ENCODE measurements at regions not wholly inside any gene's neighbourhood (a gene's known extent, or its start where the extent isn't known, plus 50 kb on each side); places are given as distances from the start of the nearest gene placed in this dataset.

DNA sequence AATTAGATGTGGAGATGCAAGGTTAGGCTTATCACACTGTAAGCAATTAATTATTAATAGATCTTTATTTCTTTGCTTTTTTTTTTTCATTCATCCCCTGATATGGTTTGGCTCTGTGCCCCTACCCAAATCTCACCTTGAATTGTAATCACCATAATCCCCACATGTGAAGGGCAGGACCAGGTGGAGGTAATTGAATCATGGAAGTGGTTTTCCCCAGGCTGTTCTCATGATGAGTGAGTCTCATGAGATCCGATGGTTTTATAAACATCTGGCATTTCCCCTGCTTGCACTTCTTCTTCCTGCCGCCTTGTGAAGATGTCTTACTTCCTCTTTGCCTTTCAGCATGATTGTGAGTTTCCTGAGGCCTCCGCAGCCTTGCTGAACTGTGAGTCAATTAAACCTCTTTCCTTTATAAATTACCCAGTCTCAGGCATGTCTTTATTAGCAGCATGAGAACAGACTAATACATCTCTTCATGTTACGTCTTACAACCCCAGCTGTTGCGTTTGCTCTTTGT is 333.8 kb downstream of the CDH26 start:
- no peak for FAIRE-seq

- FAIRE-seq = no peak
Measured at GRCh38 chr20:60294632-60295031, 336.4 kb downstream of the CDH26 start.

- FAIRE-seq = no peak
Measured at GRCh38 chr20:60295214-60295613, 337.0 kb downstream of the CDH26 start.

- FAIRE-seq = no peak
Measured at GRCh38 chr20:60297649-60298048, 339.4 kb downstream of the CDH26 start.

DNA sequence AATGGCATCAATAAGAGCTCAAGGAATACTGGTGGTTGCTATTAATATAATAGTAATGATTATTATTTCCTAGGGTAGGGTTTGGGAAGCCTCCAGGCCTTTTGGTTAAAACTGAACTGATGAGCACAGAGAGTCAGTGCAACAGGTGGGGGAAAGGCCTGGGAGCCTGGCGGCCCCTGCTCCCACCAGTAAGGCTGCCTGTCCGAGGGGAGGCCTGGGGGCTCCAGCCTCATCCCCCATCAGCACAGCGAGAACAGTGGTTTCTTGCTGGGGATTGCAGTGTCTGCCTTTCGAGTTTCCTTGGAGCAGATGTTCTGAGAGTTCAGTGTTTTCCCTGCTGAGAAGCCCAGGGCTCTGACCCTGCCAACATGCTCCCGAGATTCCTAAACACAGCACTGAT is 340.4 kb downstream of the CDH26 start:
- FAIRE-seq = no peak

GRCh38 chr20:60299951-60300350 is 341.7 kb downstream of the CDH26 start:
- FAIRE-seq = no peak

- FAIRE-seq = no peak
Measured at GRCh38 chr20:60300374-60300773, 342.2 kb downstream of the CDH26 start.

GRCh38 chr20:60302875-60303274 is 344.7 kb downstream of the CDH26 start:
- no peak for FAIRE-seq

GRCh38 chr20:60304026-60304590 is 345.9 kb downstream of the CDH26 start:
- FAIRE-seq = no peak

DNA sequence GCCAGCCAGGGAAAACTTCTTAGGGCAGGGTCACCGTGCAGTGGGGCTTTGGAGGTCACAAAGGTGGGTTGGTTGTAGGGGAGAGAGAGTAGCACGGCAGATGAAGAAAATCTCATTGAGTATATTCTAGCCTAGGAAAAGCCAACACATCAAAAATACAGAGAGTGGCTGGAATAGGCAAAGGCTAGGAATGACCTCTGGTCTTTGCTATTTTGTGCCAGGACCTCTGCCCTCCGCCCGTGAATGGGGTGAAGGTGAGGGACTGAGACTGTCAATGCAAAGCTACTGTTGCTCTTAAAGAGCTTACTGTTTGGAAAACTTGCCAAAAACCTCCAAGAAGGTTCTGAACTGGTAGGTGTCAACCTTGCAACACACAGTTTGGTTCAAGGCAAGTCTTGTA is 346.7 kb downstream of the CDH26 start:
- no peak for FAIRE-seq

DNA sequence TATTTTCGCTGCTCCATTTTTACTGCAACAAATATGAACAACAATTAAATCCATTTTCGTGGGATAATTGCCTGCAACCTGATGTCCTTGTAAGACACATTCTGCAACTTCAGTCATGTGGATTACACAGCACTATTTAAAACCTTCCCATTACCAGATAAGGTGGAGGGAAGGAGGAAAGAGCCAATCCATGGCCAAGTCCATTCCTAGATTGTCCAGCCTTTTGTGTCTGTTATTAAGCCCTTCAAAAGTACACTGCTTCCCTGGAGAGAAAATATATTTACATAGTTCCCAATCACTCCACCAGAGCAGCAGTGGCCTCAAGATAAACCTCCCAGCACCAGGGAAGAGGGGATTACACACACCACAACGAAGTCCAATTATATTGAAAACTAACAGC is 347.9 kb downstream of the CDH26 start:
- no peak for FAIRE-seq

- no peak for FAIRE-seq
Measured at GRCh38 chr20:60306551-60306950, 348.3 kb downstream of the CDH26 start.

GRCh38 chr20:60310560-60311349 is 352.5 kb downstream of the CDH26 start:
- no peak for FAIRE-seq

DNA sequence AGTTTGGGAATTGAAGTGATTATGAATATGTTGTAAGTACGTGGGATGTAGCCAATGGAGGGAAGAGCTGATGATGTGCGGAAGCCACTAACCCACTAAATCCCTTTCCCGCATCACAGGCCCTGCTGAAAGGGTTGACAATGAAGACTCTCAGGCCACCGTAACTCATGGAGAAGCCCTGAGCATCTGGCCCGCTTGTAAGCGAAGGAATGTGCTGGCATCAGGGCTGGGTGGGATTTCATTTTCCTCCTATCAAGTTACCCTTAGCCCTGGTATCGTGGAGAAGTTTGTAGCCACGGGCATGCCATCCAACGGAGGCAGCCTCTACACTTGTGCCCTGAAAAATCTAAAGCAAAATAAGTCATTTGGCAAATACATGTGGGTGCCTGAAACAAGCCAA is 355.0 kb downstream of the CDH26 start:
- FAIRE-seq = no peak

DNA sequence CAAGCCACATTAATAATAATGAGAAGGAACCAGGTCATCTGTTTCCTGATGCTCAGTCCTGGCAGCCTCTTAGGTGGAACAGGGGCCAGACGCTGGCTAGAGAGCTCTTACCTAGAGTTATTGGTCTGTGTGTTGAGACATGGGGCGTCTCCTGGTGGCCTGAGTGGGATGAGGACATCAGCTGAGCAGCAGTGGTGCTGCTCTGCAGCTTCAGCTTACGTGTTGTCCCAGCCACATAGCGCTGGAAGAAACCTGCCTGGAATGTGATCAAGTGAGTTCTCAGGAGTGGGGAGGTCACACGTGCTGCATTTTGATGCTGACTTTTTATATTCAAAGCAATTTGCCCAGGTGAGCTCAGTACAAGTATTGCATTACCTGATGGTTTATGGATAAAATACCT is 355.4 kb downstream of the CDH26 start:
- no peak for FAIRE-seq

- no peak for FAIRE-seq
Measured at GRCh38 chr20:60314727-60315126, 356.5 kb downstream of the CDH26 start.

DNA sequence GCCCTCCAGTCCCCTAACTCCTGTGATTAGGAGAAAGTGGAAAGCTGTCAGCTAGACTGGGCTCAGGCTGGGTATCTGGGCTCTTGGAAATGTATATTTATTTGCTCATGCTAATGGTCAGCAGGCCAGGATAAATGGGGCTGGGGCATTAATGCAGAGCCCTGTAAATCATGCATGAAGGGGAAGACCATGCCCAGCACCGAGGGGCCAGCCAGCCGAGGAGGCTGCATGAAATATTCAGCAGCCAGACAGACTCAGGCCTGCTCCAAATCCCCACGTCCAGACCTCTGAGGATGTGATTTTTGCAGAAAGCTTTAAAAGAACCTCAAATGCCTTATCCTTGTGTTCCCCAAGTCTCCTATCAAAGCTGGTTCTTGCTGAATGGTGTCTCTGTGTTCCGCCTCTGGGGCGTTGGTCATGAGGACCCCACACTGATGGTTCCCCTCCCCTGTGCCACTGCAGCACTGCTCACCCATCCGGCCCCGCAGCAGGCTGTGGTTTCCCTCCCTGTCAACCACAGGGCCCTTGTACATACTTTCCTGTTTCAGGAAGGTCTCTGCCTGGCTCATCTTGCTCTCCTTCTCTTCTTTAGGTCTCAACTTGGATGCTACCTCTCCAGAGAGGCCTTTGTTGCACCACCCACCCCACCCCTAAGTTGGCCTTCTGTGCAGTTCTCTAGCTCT is 358.4 kb downstream of the CDH26 start:
- no peak for FAIRE-seq

DNA sequence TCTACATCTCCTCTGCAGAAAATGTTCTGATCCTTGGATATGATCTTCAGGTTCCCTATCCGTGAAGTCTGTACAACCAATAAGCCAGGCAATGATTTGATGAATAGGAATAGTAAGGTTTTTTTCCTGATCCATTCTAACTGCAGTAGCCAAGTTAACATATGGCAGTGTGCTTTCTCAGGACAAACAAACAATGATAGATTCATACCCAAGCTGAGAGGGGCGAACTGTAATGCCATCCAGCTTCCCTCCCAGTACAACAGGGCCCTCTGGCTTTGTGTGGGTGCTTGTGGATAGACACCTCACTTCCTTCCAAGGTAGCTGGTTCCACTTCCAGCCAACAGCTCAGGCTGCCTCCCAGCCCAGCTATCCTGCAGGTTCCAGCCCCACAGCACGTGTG is 359.2 kb downstream of the CDH26 start:
- no peak for FAIRE-seq

DNA sequence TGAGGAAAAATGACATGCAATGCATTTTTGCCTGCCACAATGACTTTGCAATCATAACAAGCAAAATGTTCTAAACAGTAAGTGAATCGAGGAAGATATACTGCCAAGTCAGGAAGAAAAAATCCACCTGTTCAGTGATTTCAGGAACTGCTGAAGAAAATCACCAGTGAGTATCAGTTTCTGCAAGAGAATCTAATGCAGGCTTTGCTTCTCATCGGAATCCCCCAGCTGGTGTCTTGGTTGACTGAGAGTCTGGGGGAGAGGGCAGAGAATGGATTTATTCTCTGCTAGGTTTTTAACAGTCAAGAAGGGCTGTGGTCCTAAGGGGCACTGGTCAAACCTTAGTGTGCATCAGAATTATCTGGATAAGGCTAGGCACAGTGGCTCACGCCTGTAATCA is 363.4 kb downstream of the CDH26 start:
- no peak for FAIRE-seq

DNA sequence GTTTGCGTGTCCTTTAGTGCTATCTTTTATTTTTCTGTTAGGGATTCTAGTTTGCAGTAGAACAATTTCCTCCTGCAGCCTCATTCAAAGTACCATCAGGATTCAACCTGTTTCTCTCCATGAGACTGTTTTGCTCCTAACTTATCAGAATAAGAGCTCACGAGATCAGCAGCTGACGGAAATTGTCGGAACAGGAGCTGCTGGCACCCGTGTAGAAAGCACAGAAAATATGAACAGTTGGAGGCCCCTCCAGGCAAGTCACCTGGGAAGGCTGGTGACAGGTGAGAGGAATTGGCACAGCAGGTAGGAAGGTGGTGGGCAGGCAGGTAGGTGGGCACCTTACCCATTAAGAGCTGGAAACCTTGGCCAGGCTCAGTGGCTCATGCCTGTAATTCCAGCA is 368.6 kb downstream of the CDH26 start:
- FAIRE-seq = no peak

GRCh38 chr20:60327971-60328660 is 369.9 kb downstream of the CDH26 start:
- no peak for FAIRE-seq

GRCh38 chr20:60330461-60330860 is 372.2 kb downstream of the CDH26 start:
- FAIRE-seq = no peak

DNA sequence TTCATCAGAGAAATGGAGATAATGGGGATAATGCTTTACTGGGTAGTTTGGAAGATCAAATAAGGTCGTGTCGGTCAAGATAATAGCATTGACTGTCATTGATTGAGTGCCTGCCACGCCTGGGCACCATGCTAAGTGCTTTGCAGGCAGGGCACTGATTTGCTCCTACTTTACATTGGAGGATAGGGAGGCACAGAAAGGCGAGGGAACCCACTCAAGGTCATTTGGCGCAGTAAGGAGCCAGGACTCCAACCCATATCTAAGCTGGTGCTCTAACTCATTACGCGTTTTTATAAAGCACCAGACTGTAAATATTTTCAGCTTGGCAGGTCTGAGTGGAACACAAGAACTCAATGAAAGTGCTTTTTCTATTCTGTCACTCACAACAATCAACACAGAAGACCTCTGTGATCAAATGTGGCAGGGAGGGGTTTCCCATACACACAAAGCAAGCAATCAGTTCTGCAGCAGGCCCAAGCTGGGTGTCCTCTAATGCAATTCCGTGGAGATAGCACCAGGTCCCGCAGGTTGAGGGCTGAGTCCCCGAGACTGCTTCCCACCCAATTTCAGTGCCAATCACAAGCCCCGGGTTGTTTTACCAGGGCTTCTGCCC is 373.6 kb downstream of the CDH26 start:
- no peak for FAIRE-seq
